Osteocyte (in vitro differentiated cells): ENCODE measurements at regions not wholly inside any gene's neighbourhood (a gene's known extent, or its start where the extent isn't known, plus 50 kb on each side); places are given as distances from the start of the nearest gene placed in this dataset.

Experiments
- DNase-seq: peaks from one replicate; pipeline ENCODE4 v3.0.0; 2021; ENCODE audit warnings: mixed read lengths; ENCODE audit not compliant: unreplicated experiment; ENCODE audit errors: extremely low spot score
- H3K27ac Mint-ChIP-seq: one replicate; pipeline ENCODE4 v1.8.0; 2021; ENCODE audit warnings: mild to moderate bottlenecking, mixed read lengths; ENCODE audit not compliant: unreplicated experiment
- H3K27me3 Mint-ChIP-seq: one replicate; pipeline ENCODE4 v1.8.0; 2021; ENCODE audit warnings: mixed read lengths; ENCODE audit not compliant: unreplicated experiment
- H3K36me3 Mint-ChIP-seq: one replicate; pipeline ENCODE4 v1.8.0; 2021; ENCODE audit warnings: mixed read lengths; ENCODE audit not compliant: unreplicated experiment
- H3K4me1 Mint-ChIP-seq: one replicate; pipeline ENCODE4 v1.8.0; 2021; ENCODE audit warnings: mixed read lengths; ENCODE audit not compliant: unreplicated experiment
- H3K4me3 Mint-ChIP-seq: one replicate; pipeline ENCODE4 v1.8.0; 2021; ENCODE audit warnings: mild to moderate bottlenecking, moderate library complexity, mixed read lengths; ENCODE audit not compliant: unreplicated experiment
- H3K9me3 Mint-ChIP-seq: one replicate; pipeline ENCODE4 v1.8.0; 2021; ENCODE audit warnings: mixed read lengths; ENCODE audit not compliant: unreplicated experiment
- CTCF ChIP-seq: fragments of 200-600 bp; sonication (generic); IDR thresholded peaks from 2 replicates; pipeline ENCODE4 v1.5.0; 2021; ENCODE audit warnings: antibody characterized with exemption, mild to moderate bottlenecking, moderate library complexity

GRCh38 chr9:80078826-80079225 lies 507.1 kb downstream of the TLE4 start:
- H3K4me1 Mint-ChIP-seq = peaks cover 18% of the 10 kb centered on the region
- no peaks in the 10 kb centered on the region for H3K27me3 Mint-ChIP-seq
- peaks cover 2% of the 10 kb centered on the region for H3K36me3 Mint-ChIP-seq
- no peak for TF ChIP-seq CTCF
- no peak overlapping the region for H3K27ac Mint-ChIP-seq
- DNase-seq = no peak
- H3K9me3 Mint-ChIP-seq = peaks cover 13% of the 10 kb centered on the region
- no peak overlapping the region for H3K4me3 Mint-ChIP-seq

- H3K36me3 Mint-ChIP-seq = peaks cover 2% of the 10 kb centered on the region
- no peak overlapping the region for H3K27ac Mint-ChIP-seq
- H3K4me1 Mint-ChIP-seq = peaks cover 18% of the 10 kb centered on the region
- TF ChIP-seq CTCF = no peak
- no peak for DNase-seq
- H3K9me3 Mint-ChIP-seq = peaks cover 8% of the 10 kb centered on the region
- no peak overlapping the region for H3K4me3 Mint-ChIP-seq
- no peaks in the 10 kb centered on the region for H3K27me3 Mint-ChIP-seq
These were observed 505.3 kb downstream of the TLE4 start for GRCh38 chr9:80077059-80077458.

- Mint-ChIP-seq H3K9me3 (peaks cover 5% of the 10 kb centered on the region), H3K4me1 (peaks cover 18% of the 10 kb centered on the region), H3K4me3 (no peak overlapping the region), H3K27me3 (no peaks in the 10 kb centered on the region), H3K27ac (peak overlapping the region; percentile 25), H3K36me3 (no peaks in the 10 kb centered on the region)
- DNase-seq = no peak
- no peak for TF ChIP-seq CTCF
These were observed 504.4 kb downstream of the TLE4 start for GRCh38 chr9:80076162-80076561.

- Mint-ChIP-seq H3K36me3 (no peaks in the 10 kb centered on the region), H3K27me3 (no peaks in the 10 kb centered on the region), H3K9me3 (peaks cover under 1% of the 10 kb centered on the region), H3K27ac (no peak overlapping the region), H3K4me1 (peaks cover 18% of the 10 kb centered on the region), H3K4me3 (no peak overlapping the region)
- DNase-seq = no peak
- TF ChIP-seq CTCF = no peak
These were observed 502.7 kb downstream of the TLE4 start for GRCh38 chr9:80074439-80074838.

- TF ChIP-seq CTCF = no peak
- Mint-ChIP-seq H3K4me3 (no peak overlapping the region), H3K27me3 (peaks cover 2% of the 10 kb centered on the region), H3K9me3 (peaks cover 11% of the 10 kb centered on the region), H3K27ac (no peak overlapping the region), H3K4me1 (peaks cover 16% of the 10 kb centered on the region), H3K36me3 (no peaks in the 10 kb centered on the region)
- no peak for DNase-seq
These were observed 500.7 kb downstream of the TLE4 start for GRCh38 chr9:80072451-80072850.
